Natural killer cell (primary cell): ENCODE measurements at regions not wholly inside any gene's neighbourhood (a gene's known extent, or its start where the extent isn't known, plus 50 kb on each side); places are given as distances from the start of the nearest gene placed in this dataset.

Experiments used
- ATAC-seq, 3 donors: fragments of 150-1000 bp in 2 of 3; fragments of 200-7000 bp in 1 of 3; cut with Tn5 transposase; 1 replicate in 1 of 3; 2 replicates in 2 of 3; pipeline ENCODE4 v1.10.0; 2021; ENCODE audit warnings: mild to moderate bottlenecking in 2 of 3, moderate library complexity in 2 of 3
- DNase-seq, 2 donors: peaks; one replicate each; pipeline versions ENCODE4 v3.0.0 to v3.0.0-alpha.2; 2013 to 2021; ENCODE audit warnings: mixed read lengths in 1 of 2
- H3K27ac ChIP-seq: one replicate; pipeline ENCODE4 v1.5.1; 2013; ENCODE audit warnings: mild to moderate bottlenecking, low read length
- H3K27me3 ChIP-seq: one replicate; pipeline ENCODE4 v1.6.1; 2013; ENCODE audit warnings: low read length; ENCODE audit not compliant: control insufficient read depth, insufficient read depth
- H3K36me3 ChIP-seq: one replicate; pipeline ENCODE4 v1.6.1; 2013; ENCODE audit warnings: low read length; ENCODE audit not compliant: control insufficient read depth, insufficient read depth
- H3K4me1 ChIP-seq: one replicate; pipeline ENCODE4 v1.6.1; 2013; ENCODE audit warnings: low read length; ENCODE audit not compliant: control insufficient read depth, insufficient read depth
- H3K4me3 ChIP-seq: one replicate; pipeline ENCODE4 v1.5.1; 2013; ENCODE audit warnings: low read length
- H3K9me3 ChIP-seq: one replicate; pipeline ENCODE4 v1.6.1; 2013; ENCODE audit warnings: low read length; ENCODE audit not compliant: control insufficient read depth, insufficient read depth
- H3K27ac Mint-ChIP-seq, 2 donors: one replicate each; pipeline ENCODE4 v1.8.0; 2022; ENCODE audit warnings: mild to moderate bottlenecking in 2 of 2, mixed read lengths in 2 of 2, moderate library complexity in 1 of 2
- H3K27me3 Mint-ChIP-seq, 2 donors: one replicate each; pipeline ENCODE4 v1.8.0; 2022; ENCODE audit warnings: low read depth in 2 of 2, mixed read lengths in 2 of 2
- H3K36me3 Mint-ChIP-seq: one replicate; pipeline ENCODE4 v1.8.0; 2022; ENCODE audit warnings: mixed read lengths
- H3K4me1 Mint-ChIP-seq, 2 donors: one replicate each; pipeline ENCODE4 v1.8.0; 2022; ENCODE audit warnings: mixed read lengths in 2 of 2
- H3K4me3 Mint-ChIP-seq: one replicate; pipeline ENCODE4 v1.8.0; 2022; ENCODE audit warnings: mild to moderate bottlenecking, moderate library complexity, mixed read lengths
- H3K9me3 Mint-ChIP-seq, 2 donors: one replicate each; pipeline ENCODE4 v1.8.0; 2022; ENCODE audit warnings: mixed read lengths in 2 of 2
- CTCF ChIP-seq: fragments of 200-600 bp; IDR thresholded peaks from one replicate; pipeline ENCODE4 v1.8.0; 2022; ENCODE audit warnings: antibody characterized with exemption
- WGBS: methylation state at CpG from one replicate; pipeline ENCODE4 v1.1.7; 2013; ENCODE audit warnings: missing lambda C conversion rate; ENCODE audit not compliant: insufficient coverage; 5-methylcytosine and 5-hydroxymethylcytosine counted together
- intact Hi-C: fragments of 100-400 bp; cut with micrococcal nuclease; formaldehyde crosslinking; loops from one replicate; pipeline ENCODE4 v1.14.2; 2022

GRCh38 chr12:107397890-107398500, 287.6 kb upstream of the PWP1 start:
- peaks cover 17 to 20% of the 10 kb centered on the region in 2 donors for H3K4me1 Mint-ChIP-seq

GRCh38 chr12:107399046-107399445, 286.6 kb upstream of the PWP1 start:
- ATAC-seq (no peak), DNase-seq (no peak)
- Mint-ChIP-seq H3K4me3 (no peak overlapping the region), H3K9me3 (no peaks in the 10 kb centered on the region), H3K27me3 (no peaks in the 10 kb centered on the region), H3K4me1 (peaks cover 17 to 20% of the 10 kb centered on the region in 2 donors), H3K36me3 (no peaks in the 10 kb centered on the region), H3K27ac (no peak overlapping the region)
- TF ChIP-seq CTCF = no peak
- Histone ChIP-seq H3K4me3 (no peak overlapping the region), H3K36me3 (no peaks in the 10 kb centered on the region), H3K27ac (no peak overlapping the region), H3K9me3 (no peaks in the 10 kb centered on the region), H3K4me1 (peaks cover 4% of the 10 kb centered on the region), H3K27me3 (no peaks in the 10 kb centered on the region)
- intact Hi-C loops = no loop called here
- whole genome bisulfite sequencing = 83% methylated on average over 4 of the region's 5 CpGs

More at GRCh38 chr12:107397890-107398500, 287.6 kb upstream of the PWP1 start:
- no peak overlapping the region for H3K4me3 ChIP-seq
- H3K36me3 ChIP-seq = no peaks in the 10 kb centered on the region
- Mint-ChIP-seq H3K36me3 (no peaks in the 10 kb centered on the region), H3K27ac (no peak overlapping the region), H3K27me3 (no peaks in the 10 kb centered on the region), H3K4me3 (no peak overlapping the region), H3K9me3 (no peaks in the 10 kb centered on the region)
- ATAC-seq (no peak), DNase-seq (no peak)
- H3K27me3 ChIP-seq = no peaks in the 10 kb centered on the region
- peaks cover 4% of the 10 kb centered on the region for H3K4me1 ChIP-seq
- 84% methylated on average over 11 of the region's 11 CpGs for WGBS
- no peak overlapping the region for H3K27ac ChIP-seq
- H3K9me3 ChIP-seq = no peaks in the 10 kb centered on the region
- TF ChIP-seq CTCF = no peak
- intact Hi-C loops = no loop called here

GRCh38 chr12:107400686-107401447, 284.7 kb upstream of the PWP1 start:
- DNase-seq (peak in 1 of 2 donors; percentile 32), ATAC-seq (no peak)
- TF ChIP-seq CTCF = no peak
- intact Hi-C loops = no loop called here
- peaks cover 4% of the 10 kb centered on the region for H3K4me1 ChIP-seq
- Mint-ChIP-seq H3K27ac (no peak overlapping the region), H3K27me3 (no peaks in the 10 kb centered on the region), H3K4me3 (no peak overlapping the region), H3K9me3 (no peaks in the 10 kb centered on the region), H3K4me1 (peaks cover 7 to 14% of the 10 kb centered on the region in 2 donors), H3K36me3 (no peaks in the 10 kb centered on the region)
- H3K9me3 ChIP-seq = no peaks in the 10 kb centered on the region
- 80% methylated on average over 14 of the region's 14 CpGs for WGBS
- H3K36me3 ChIP-seq = no peaks in the 10 kb centered on the region
- H3K4me3 ChIP-seq = no peak overlapping the region
- H3K27me3 ChIP-seq = no peaks in the 10 kb centered on the region
- H3K27ac ChIP-seq = no peak overlapping the region
